Liver (tissue), 8 donors: ENCODE measurements at regions not wholly inside any gene's neighbourhood (a gene's known extent, or its start where the extent isn't known, plus 50 kb on each side); places are given as distances from the start of the nearest gene placed in this dataset.
A peak's percentile ranks its signal among the peaks of the same experiment; 100 is the strongest.

Source experiments
- DNase-seq: peaks from one replicate; pipeline ENCODE4 v3.0.0-alpha.2; 2017; ENCODE audit warnings: low spot score
- H3K27ac ChIP-seq, 2 donors: one replicate each; pipeline ENCODE4 v1.7.0; 2013; ENCODE audit warnings: inconsistent platforms in 2 of 2, low read length in 2 of 2, control low read depth in 1 of 2, low read depth in 1 of 2, mild to moderate bottlenecking in 1 of 2
- H3K27me3 ChIP-seq, 4 donors: one replicate each; pipeline versions ENCODE4 v1.6.1 to v1.7.0; 2013; ENCODE audit warnings: low read length in 3 of 4, inconsistent platforms in 1 of 4, mild to moderate bottlenecking in 1 of 4, moderate library complexity in 1 of 4; ENCODE audit not compliant: control insufficient read depth in 4 of 4, insufficient read depth in 4 of 4
- H3K36me3 ChIP-seq, 4 donors: one replicate each; pipeline versions ENCODE4 v1.6.1 to v1.7.0; 2013; ENCODE audit warnings: low read length in 3 of 4, mild to moderate bottlenecking in 3 of 4, low read depth in 1 of 4, moderate library complexity in 1 of 4; ENCODE audit not compliant: control insufficient read depth in 4 of 4, insufficient read depth in 3 of 4
- H3K4me1 ChIP-seq, 4 donors: one replicate each; pipeline versions ENCODE4 v1.6.1 to v1.7.0; 2013; ENCODE audit warnings: low read length in 3 of 4, mild to moderate bottlenecking in 3 of 4, moderate library complexity in 1 of 4; ENCODE audit not compliant: control insufficient read depth in 4 of 4, insufficient read depth in 4 of 4
- H3K4me3 ChIP-seq, 3 donors: one replicate each; pipeline versions ENCODE4 v1.6.1 to v1.7.0; 2013; ENCODE audit warnings: low read length in 3 of 3, control low read depth in 1 of 3, low read depth in 1 of 3, mild to moderate bottlenecking in 1 of 3
- H3K9ac ChIP-seq, 2 donors: one replicate each; pipeline ENCODE4 v1.7.0; 2013; ENCODE audit warnings: low read length in 2 of 2, mild to moderate bottlenecking in 2 of 2, moderate library complexity in 2 of 2, control low read depth in 1 of 2, low read depth in 1 of 2
- H3K9me3 ChIP-seq, 4 donors: one replicate each; pipeline versions ENCODE4 v1.6.1 to v1.7.0; 2013; ENCODE audit warnings: low read length in 3 of 4; ENCODE audit not compliant: control insufficient read depth in 4 of 4
- CTCF ChIP-seq: fragments of 150-350 bp; IDR thresholded peaks from 2 replicates; pipeline ENCODE4 v1.5.1; 2017; ENCODE audit warnings: improper control_type of control experiment, low read depth, low read length; ENCODE audit not compliant: missing input control
- FOXA2 ChIP-seq: IDR thresholded peaks from 2 replicates; pipeline ENCODE4 v1.6.1; 2016; ENCODE audit warnings: antibody characterized with exemption
- GABPA ChIP-seq, 2 donors: IDR thresholded peaks in 1 of 2; conservative IDR thresholded peaks in 1 of 2; 2 replicates each; pipeline ENCODE4 v1.6.1; 2016; ENCODE audit warnings: antibody characterized with exemption in 2 of 2, mild to moderate bottlenecking in 1 of 2, moderate library complexity in 1 of 2
- HNF4A ChIP-seq, 2 donors: conservative IDR thresholded peaks; 2 replicates each; pipeline ENCODE4 v1.6.1; 2016; ENCODE audit warnings: antibody characterized with exemption in 2 of 2, mild to moderate bottlenecking in 2 of 2
- JUND ChIP-seq, 2 donors: IDR thresholded peaks; 2 replicates each; pipeline ENCODE4 v1.6.1; 2016; ENCODE audit warnings: antibody characterized with exemption in 2 of 2
- MAX ChIP-seq: IDR thresholded peaks from 2 replicates; pipeline ENCODE4 v1.6.1; 2016; ENCODE audit warnings: antibody characterized with exemption
- RAD21 ChIP-seq, 2 donors: IDR thresholded peaks; 2 replicates each; pipeline ENCODE4 v1.6.1; 2016; ENCODE audit warnings: antibody characterized with exemption in 2 of 2, mild to moderate bottlenecking in 2 of 2
- RXRA ChIP-seq, 2 donors: IDR thresholded peaks; 2 replicates each; pipeline ENCODE4 v1.6.1; 2017 to 2018; ENCODE audit warnings: antibody characterized with exemption in 2 of 2, mild to moderate bottlenecking in 1 of 2
- SP1 ChIP-seq: IDR thresholded peaks from 2 replicates; pipeline ENCODE4 v1.6.1; 2018; ENCODE audit warnings: antibody characterized with exemption, mild to moderate bottlenecking
- WGBS: extraction: QIAGEN DNeasy Blood & Tissue Kit; methylation state at CpG from one replicate; pipeline ENCODE4 v1.1.7; 2013; 5-methylcytosine and 5-hydroxymethylcytosine counted together
- TF ChIP-seq, protein P1 (sequence below): IDR thresholded peaks from 2 replicates; pipeline ENCODE4 v1.6.1; 2016; ENCODE audit warnings: antibody characterized with exemption
- donor health status: healthy.
- donor health status: healthy.
- donor health status: healthy.
- donor health status: healthy.
- donor health status: healthy.

GRCh38 chr4:68748181-68748991, 67.4 kb upstream of the UGT2B10 start:
- no peak overlapping the region for H3K27ac ChIP-seq
- H3K4me1 ChIP-seq = peaks cover 2 to 16% (median 10%) of the 10 kb centered on the region in 4 donors
- DNase-seq = no peak
- no peaks in the 10 kb centered on the region for H3K9me3 ChIP-seq
- TF ChIP-seq GABPA (IDR thresholded peaks at IDR 0.05 in 1 of 2, conservative IDR thresholded peaks at IDR 0.05 in 1 of 2) (no peak), RAD21 (IDR thresholded peaks at IDR 0.05) (peak in 1 of 2 donors; percentile 11)
- H3K36me3 ChIP-seq = no peaks in the 10 kb centered on the region
- no peak overlapping the region for H3K4me3 ChIP-seq
- 55% methylated on average over 8 of the region's 8 CpGs for WGBS
- H3K27me3 ChIP-seq = no peaks in the 10 kb centered on the region
- H3K9ac ChIP-seq = no peak overlapping the region

DNA sequence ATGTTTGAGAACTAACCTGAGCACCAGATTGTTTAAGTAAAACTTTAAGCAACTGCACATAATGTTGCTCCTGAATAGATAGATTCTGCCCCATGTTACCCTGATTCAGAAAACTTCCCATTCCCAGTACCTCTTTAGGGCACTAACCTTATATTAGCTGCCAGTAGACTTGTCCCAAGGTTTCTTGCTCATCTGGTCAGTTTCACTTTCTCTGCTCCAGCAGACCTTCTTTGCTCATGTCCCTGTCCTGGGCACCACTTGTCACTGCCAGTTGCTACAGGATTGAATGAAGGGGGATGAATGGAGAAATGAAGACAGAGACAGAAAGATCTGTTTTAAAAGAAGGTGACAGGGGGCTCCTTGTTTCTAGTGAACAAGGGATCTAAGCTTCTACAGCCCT, 65.2 kb upstream of the UGT2B10 start:
- no peak for DNase-seq
- TF ChIP-seq, protein P1, sequence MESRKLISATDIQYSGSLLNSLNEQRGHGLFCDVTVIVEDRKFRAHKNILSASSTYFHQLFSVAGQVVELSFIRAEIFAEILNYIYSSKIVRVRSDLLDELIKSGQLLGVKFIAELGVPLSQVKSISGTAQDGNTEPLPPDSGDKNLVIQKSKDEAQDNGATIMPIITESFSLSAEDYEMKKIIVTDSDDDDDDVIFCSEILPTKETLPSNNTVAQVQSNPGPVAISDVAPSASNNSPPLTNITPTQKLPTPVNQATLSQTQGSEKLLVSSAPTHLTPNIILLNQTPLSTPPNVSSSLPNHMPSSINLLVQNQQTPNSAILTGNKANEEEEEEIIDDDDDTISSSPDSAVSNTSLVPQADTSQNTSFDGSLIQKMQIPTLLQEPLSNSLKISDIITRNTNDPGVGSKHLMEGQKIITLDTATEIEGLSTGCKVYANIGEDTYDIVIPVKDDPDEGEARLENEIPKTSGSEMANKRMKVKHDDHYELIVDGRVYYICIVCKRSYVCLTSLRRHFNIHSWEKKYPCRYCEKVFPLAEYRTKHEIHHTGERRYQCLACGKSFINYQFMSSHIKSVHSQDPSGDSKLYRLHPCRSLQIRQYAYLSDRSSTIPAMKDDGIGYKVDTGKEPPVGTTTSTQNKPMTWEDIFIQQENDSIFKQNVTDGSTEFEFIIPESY = no peak
- TF ChIP-seq JUND (IDR thresholded peaks at IDR 0.05) (no peak), RAD21 (IDR thresholded peaks at IDR 0.05) (peak in 1 of 2 donors; percentile 20), HNF4A (conservative IDR thresholded peaks at IDR 0.05) (peak in 1 of 2 donors; percentile 14), SP1 (no peak), GABPA (IDR thresholded peaks at IDR 0.05 in 1 of 2, conservative IDR thresholded peaks at IDR 0.05 in 1 of 2) (no peak)
- peak overlapping the region; percentile 26 to 47 (median 47) for H3K4me3 ChIP-seq
- H3K27me3 ChIP-seq = no peaks in the 10 kb centered on the region
- no peaks in the 10 kb centered on the region for H3K36me3 ChIP-seq
- peaks cover 2 to 16% (median 10%) of the 10 kb centered on the region in 4 donors for H3K4me1 ChIP-seq
- peak overlapping the region; percentile 59 to 67 for H3K9ac ChIP-seq
- peak overlapping the region; percentile 58 to 66 for H3K27ac ChIP-seq
- H3K9me3 ChIP-seq = no peaks in the 10 kb centered on the region

DNA sequence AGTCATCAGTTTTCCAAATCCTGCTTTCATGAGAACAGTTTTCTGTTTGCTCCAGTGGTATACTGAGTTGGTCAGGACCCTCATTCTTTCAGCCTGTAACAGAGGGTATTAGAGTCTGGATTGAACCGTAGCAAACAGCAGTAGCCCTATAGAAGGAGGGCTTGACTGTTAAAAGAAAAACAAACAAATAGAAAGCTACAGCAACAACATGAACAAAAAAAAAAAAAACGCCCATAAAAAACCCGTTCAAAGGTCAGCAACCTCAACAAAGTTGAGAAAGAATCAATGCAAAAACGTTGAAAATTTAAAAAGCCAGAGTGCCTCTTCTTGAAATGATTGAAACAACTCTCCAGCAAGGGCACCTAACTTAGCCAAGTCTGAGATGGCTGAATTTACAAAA, 64.7 kb upstream of the UGT2B10 start:
- no peaks in the 10 kb centered on the region for H3K36me3 ChIP-seq
- H3K27me3 ChIP-seq = no peaks in the 10 kb centered on the region
- peak overlapping the region; percentile 26 to 50 (median 47) for H3K4me3 ChIP-seq
- peaks cover 2 to 16% (median 10%) of the 10 kb centered on the region in 4 donors for H3K4me1 ChIP-seq
- 23% methylated on average over 4 of the region's 4 CpGs for WGBS
- H3K9ac ChIP-seq = peak overlapping the region; percentile 59 to 67
- no peaks in the 10 kb centered on the region for H3K9me3 ChIP-seq
- no peak for DNase-seq
- H3K27ac ChIP-seq = peak overlapping the region; percentile 58 to 66
- TF ChIP-seq JUND (IDR thresholded peaks at IDR 0.05) (no peak), CTCF (no peak), MAX (no peak), SP1 (peak; percentile 32), RAD21 (IDR thresholded peaks at IDR 0.05) (peak in 1 of 2 donors; percentile 52), HNF4A (conservative IDR thresholded peaks at IDR 0.05) (peak; percentile 45 to 62), RXRA (IDR thresholded peaks at IDR 0.05) (peak; percentile 61 to 77), FOXA2 (no peak)
- TF ChIP-seq, protein P1 = peak; percentile 7
